GM23338 (cell line): ENCODE measurements at regions not wholly inside any gene's neighbourhood (a gene's known extent, or its start where the extent isn't known, plus 50 kb on each side); places are given as distances from the start of the nearest gene placed in this dataset.
A peak's percentile ranks its signal among the peaks of the same experiment; 100 is the strongest.

ENCODE experiments used
- ATAC-seq: fragments of 200-7000 bp; cut with Tn5 transposase; 3 replicates; pipeline ENCODE4 v1.9.1; 2020
- DNase-seq: peaks from one replicate; pipeline ENCODE4 v3.0.0-alpha.2; 2015; ENCODE audit warnings: low spot score
- H2AFZ ChIP-seq: fragments of 200-600 bp; sonication (generic); 2 replicates; pipeline ENCODE4 v1.8.0; 2016; ENCODE audit warnings: antibody characterized with exemption, mild to moderate bottlenecking, moderate library complexity
- H3F3A ChIP-seq: fragments of 200-600 bp; sonication (generic); replicated peaks from 2 replicates; pipeline ENCODE4 v1.8.0; 2017; ENCODE audit warnings: antibody characterized with exemption, mixed run types, low read depth
- H3K27ac ChIP-seq: fragments of 200-600 bp; sonication (generic); 2 replicates; pipeline ENCODE4 v1.6.1; 2016; ENCODE audit warnings: low read depth
- H3K27me3 ChIP-seq: fragments of 200-600 bp; sonication (generic); 2 replicates; pipeline ENCODE4 v1.8.0; 2016; ENCODE audit warnings: mild to moderate bottlenecking, mixed run types, moderate library complexity; ENCODE audit not compliant: insufficient read depth
- H3K36me3 ChIP-seq: fragments of 200-600 bp; sonication (generic); 2 replicates; pipeline ENCODE4 v1.8.0; 2016; ENCODE audit warnings: mild to moderate bottlenecking; ENCODE audit not compliant: insufficient read depth
- H3K4me1 ChIP-seq: fragments of 200-600 bp; sonication (generic); 2 replicates; pipeline ENCODE4 v1.8.0; 2016; ENCODE audit warnings: mild to moderate bottlenecking, moderate library complexity; ENCODE audit not compliant: insufficient read depth
- H3K4me2 ChIP-seq: fragments of 200-600 bp; sonication (generic); 2 replicates; pipeline ENCODE4 v1.7.1; 2017; ENCODE audit warnings: mixed run types
- H3K4me3 ChIP-seq: fragments of 200-600 bp; sonication (generic); 2 replicates; pipeline ENCODE4 v1.6.1; 2016; ENCODE audit warnings: mixed run types
- H3K79me2 ChIP-seq: fragments of 200-600 bp; sonication (generic); replicated peaks from 2 replicates; pipeline ENCODE4 v1.8.0; 2017; ENCODE audit warnings: mild to moderate bottlenecking; ENCODE audit not compliant: insufficient read depth
- H3K9me2 ChIP-seq: fragments of 200-600 bp; sonication (generic); 2 replicates; pipeline ENCODE4 v1.8.0; 2017; ENCODE audit not compliant: insufficient read depth
- H4K20me1 ChIP-seq: fragments of 200-600 bp; sonication (generic); replicated peaks from 2 replicates; pipeline ENCODE4 v1.8.0; 2017; ENCODE audit warnings: mild to moderate bottlenecking; ENCODE audit not compliant: insufficient read depth
- H3K27ac Mint-ChIP-seq: 2 replicates; pipeline ENCODE4 v1.8.0; 2020; ENCODE audit warnings: inconsistent platforms, mild to moderate bottlenecking, moderate library complexity, mixed read lengths
- H3K27me3 Mint-ChIP-seq: 3 replicates; pipeline ENCODE4 v1.8.0; 2022; ENCODE audit warnings: low read depth, mild to moderate bottlenecking, moderate library complexity, mixed read lengths, inconsistent platforms; ENCODE audit not compliant: insufficient read depth, poor library complexity
- H3K36me3 Mint-ChIP-seq: 3 replicates; pipeline ENCODE4 v1.8.0; 2021; ENCODE audit warnings: low read depth, mild to moderate bottlenecking, inconsistent platforms, moderate library complexity, mixed read lengths
- H3K4me1 Mint-ChIP-seq: 3 replicates; pipeline ENCODE4 v1.8.0; 2020; ENCODE audit warnings: mild to moderate bottlenecking, inconsistent platforms, mixed read lengths
- H3K4me3 Mint-ChIP-seq: 3 replicates; pipeline ENCODE4 v1.8.0; 2021; ENCODE audit warnings: moderate library complexity, mild to moderate bottlenecking, inconsistent platforms, mixed read lengths
- H3K9me3 Mint-ChIP-seq: 3 replicates; pipeline ENCODE4 v1.8.0; 2020; ENCODE audit warnings: moderate library complexity, mild to moderate bottlenecking, inconsistent platforms, mixed read lengths
- CTCF ChIP-seq, 2 experiments: fragments of 200-600 bp in 1 of 2; sonication (generic) in 1 of 2; conservative IDR thresholded peaks; 2 replicates each; pipeline versions ENCODE4 v1.5.1 to v1.6.1; 2016 to 2017; ENCODE audit warnings: antibody characterized with exemption in 2 of 2, low read depth in 2 of 2, mild to moderate bottlenecking in 2 of 2, moderate library complexity in 1 of 2
- ZNF462 ChIP-seq: fragments of 250-450 bp; sonication (Bioruptor Pico); IDR thresholded peaks from 2 replicates; pipeline ENCODE4 v1.5.0; 2020; ENCODE audit warnings: mild to moderate bottlenecking, moderate library complexity

- no peaks in the 10 kb centered on the region for H3K9me2 ChIP-seq
- no peaks in the 10 kb centered on the region for H3F3A ChIP-seq
- H3K4me3 ChIP-seq, result no peak overlapping the region
- no peaks in the 10 kb centered on the region for H3K79me2 ChIP-seq
- peak; percentile 75 for ATAC-seq
- H3K27ac ChIP-seq, result no peak overlapping the region
- no peaks in the 10 kb centered on the region for H3K4me1 ChIP-seq
- no peaks in the 10 kb centered on the region for H3K36me3 ChIP-seq
- TF ChIP-seq ZNF462 (CRISPR knock-in tag), result no peak
- peak; percentile 89 to 97 for TF ChIP-seq CTCF (conservative IDR thresholded peaks at IDR 0.05; ENCODE audit: low read depth in 2 of 2)
- Mint-ChIP-seq H3K9me3 (no peaks in the 10 kb centered on the region), H3K27me3 (peaks cover 1% of the 10 kb centered on the region), H3K4me1 (peaks cover 4% of the 10 kb centered on the region; the same call in 1 of the 3 replicates), H3K27ac (no peak overlapping the region), H3K36me3 (no peaks in the 10 kb centered on the region), H3K4me3 (no peak overlapping the region)
- H2AFZ ChIP-seq, result no peak overlapping the region
- H3K4me2 ChIP-seq, result no peak overlapping the region
- no peaks in the 10 kb centered on the region for H4K20me1 ChIP-seq
- no peaks in the 10 kb centered on the region for H3K27me3 ChIP-seq
- peak; percentile 77 for DNase-seq
Measured at GRCh38 chr2:198374375-198375082, 570.1 kb downstream of the PLCL1 start.
